ENCODE measurements at regions not wholly inside any gene's neighbourhood (a gene's known extent, or its start where the extent isn't known, plus 50 kb on each side); places are given as distances from the start of the nearest gene placed in this dataset.

GRCh38 chr2:56510610-56511009 is 326.8 kb downstream of the CCDC85A start:
- Histone ChIP-seq H4K20me1 (replicated peaks; ENCODE audit: control insufficient read depth, extremely low read depth, insufficient read depth, low read length) (no peaks in the 10 kb centered on the region), H3K4me3 (replicated peaks in 1 of 3; ENCODE audit: insufficient read depth in 1 of 3, low read depth in 1 of 3, low read length in 3 of 3) (no peak overlapping the region), H3K9ac (replicated peaks; ENCODE audit: extremely low read depth, insufficient read depth, low read length) (no peak overlapping the region), H3K4me2 (ENCODE audit: insufficient read depth, low read length) (no peak overlapping the region), H3K27me3 (ENCODE audit: control insufficient read depth in 2 of 2, insufficient read depth in 2 of 2, low read length in 2 of 2) (peaks cover 2 to 3% of the 10 kb centered on the region in 2 experiments), H3K4me1 (ENCODE audit: control insufficient read depth, extremely low read depth, insufficient read depth, low read length) (no peaks in the 10 kb centered on the region), H3K36me3 (ENCODE audit: control insufficient read depth in 2 of 2, extremely low read depth in 1 of 2, insufficient read depth in 2 of 2, low read length in 2 of 2) (no peaks in the 10 kb centered on the region), H2AFZ (ENCODE audit: low read depth, low read length) (no peak overlapping the region), H3K27ac (ENCODE audit: insufficient read depth, low read depth, low read length) (no peak overlapping the region), H3K9me3 (replicated peaks; ENCODE audit: control insufficient read depth, insufficient read depth, low read length) (no peaks in the 10 kb centered on the region), H3K9me1 (replicated peaks; ENCODE audit: control insufficient read depth, extremely low read depth, insufficient read depth, low read length) (no peaks in the 10 kb centered on the region), H3K79me2 (ENCODE audit: control insufficient read depth, insufficient read depth, low read length) (no peaks in the 10 kb centered on the region)
- no peak for FAIRE-seq
- dilution Hi-C loops (cut with MboI; ENCODE audit: extremely low pct_ligation_motif_present, low sequenced_read_pairs), result no loop called here
- TF ChIP-seq MAX (IDR thresholded peaks at IDR 0.05; ENCODE audit: insufficient read depth, insufficient read length) (no peak), CTCF (IDR thresholded peaks at IDR 0.05; ENCODE audit: extremely low read depth in 1 of 2, insufficient read depth in 1 of 2, low read depth in 1 of 2, low read length in 2 of 2) (no peak), MYC (IDR thresholded peaks at IDR 0.05; ENCODE audit: low read depth, low read length) (no peak), GATA2 (IDR thresholded peaks at IDR 0.05; ENCODE audit: insufficient read depth, insufficient read length, low read depth, low read length) (no peak), FOS (IDR thresholded peaks at IDR 0.05; ENCODE audit: borderline replicate concordance, insufficient read depth, low read length) (no peak), POLR2AphosphoS5 (IDR thresholded peaks at IDR 0.05; ENCODE audit: insufficient read depth, low read depth, low read length) (no peak), POLR2A (IDR thresholded peaks at IDR 0.05; ENCODE audit: low read depth, low read length) (no peak), JUN (IDR thresholded peaks at IDR 0.05; ENCODE audit: borderline replicate concordance, insufficient read depth, insufficient read length, low read depth) (no peak), EZH2 (IDR thresholded peaks at IDR 0.05; ENCODE audit: borderline replicate concordance, low read depth, low read length, severe bottlenecking) (no peak)
- CTCF ChIA-PET, result interaction anchor here (1.1 kb wide), 1 partner anchor 239 kb away, joined by 3 read pairs; no protein-coding TSS in a partner anchor
- no peak for DNase-seq (ENCODE audit: low read depth, low spot score)
- POLR2A ChIA-PET, result no interaction called here
- no TSS peak for BruUV-seq (replicated peaks)
- intact Hi-C loops (cut with micrococcal nuclease), result no loop called here

All from endothelial cell of umbilical vein (primary cell).